MM.1S (cell line): ENCODE measurements at regions not wholly inside any gene's neighbourhood (a gene's known extent, or its start where the extent isn't known, plus 50 kb on each side); places are given as distances from the start of the nearest gene placed in this dataset.

Experiments used
- CTCF ChIP-seq: fragments of 300-600 bp; sonication (generic); IDR thresholded peaks from 2 replicates; pipeline ENCODE4 v1.5.1; 2016; ENCODE audit warnings: antibody characterized with exemption, low read length, mixed read lengths
- EZH2 ChIP-seq: fragments of 300-600 bp; sonication (generic); optimal IDR thresholded peaks from 2 replicates; pipeline ENCODE3; 2017; ENCODE audit warnings: low read depth, mild to moderate bottlenecking, antibody characterized with exemption, low read length, mixed read lengths

DNA sequence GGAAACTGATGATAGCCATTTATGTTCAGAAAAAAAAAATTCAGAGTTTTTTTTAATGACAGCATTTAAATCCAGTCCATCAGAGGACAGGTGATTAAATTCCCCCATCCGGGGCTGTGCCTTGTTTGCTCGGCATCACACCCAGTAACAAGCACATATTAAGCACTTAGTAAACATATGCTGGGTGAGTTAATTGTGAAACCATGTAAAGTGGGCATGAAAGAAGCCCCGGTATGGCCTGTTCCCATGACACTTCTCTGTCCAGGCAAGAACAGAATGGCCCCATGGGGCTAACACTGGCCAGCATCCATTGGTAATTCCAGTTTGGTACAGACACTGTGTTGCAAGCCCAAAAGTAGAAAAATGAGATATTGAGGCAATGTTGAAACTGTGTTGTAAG, 220.8 kb upstream of the RNF32 start:
- TF ChIP-seq EZH2 (no peak), CTCF (no peak)
